ENCODE measurements at regions not wholly inside any gene's neighbourhood (a gene's known extent, or its start where the extent isn't known, plus 50 kb on each side); places are given as distances from the start of the nearest gene placed in this dataset.

DNA sequence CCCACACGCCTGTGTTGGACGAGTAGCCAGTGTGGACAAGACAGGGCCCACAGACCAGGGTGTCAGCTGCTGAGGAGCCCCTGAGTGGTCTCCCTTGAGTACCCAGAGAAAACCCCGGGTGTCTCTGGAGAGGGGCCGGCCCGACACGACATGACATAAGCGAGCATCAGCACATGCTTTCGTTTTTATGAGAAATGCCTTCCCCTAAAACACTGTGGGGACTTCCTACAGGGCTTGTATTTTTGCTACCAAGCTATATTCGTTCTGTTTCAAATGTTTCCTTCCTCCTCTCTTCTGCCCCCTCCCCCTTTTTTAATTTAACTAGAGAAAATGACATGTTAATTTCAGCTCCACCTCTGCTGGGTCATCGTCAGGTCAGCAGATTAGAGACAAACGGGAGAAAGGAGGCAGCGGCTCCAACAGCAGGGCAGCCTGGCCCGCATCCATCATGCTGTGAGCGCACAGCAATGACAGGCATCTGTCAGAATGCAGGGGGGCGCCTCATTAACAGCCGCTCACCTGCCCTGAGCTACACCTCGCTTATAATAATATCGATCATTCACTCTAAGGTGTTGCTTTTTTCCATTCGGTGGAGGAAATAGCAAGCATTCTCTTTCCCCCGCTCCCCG lies 286.2 kb downstream of the ZNF516 start:
- ATAC-seq, result no peak
- intact Hi-C loops (cut with DNase I), result no loop called here
- TF ChIP-seq, protein P1, sequence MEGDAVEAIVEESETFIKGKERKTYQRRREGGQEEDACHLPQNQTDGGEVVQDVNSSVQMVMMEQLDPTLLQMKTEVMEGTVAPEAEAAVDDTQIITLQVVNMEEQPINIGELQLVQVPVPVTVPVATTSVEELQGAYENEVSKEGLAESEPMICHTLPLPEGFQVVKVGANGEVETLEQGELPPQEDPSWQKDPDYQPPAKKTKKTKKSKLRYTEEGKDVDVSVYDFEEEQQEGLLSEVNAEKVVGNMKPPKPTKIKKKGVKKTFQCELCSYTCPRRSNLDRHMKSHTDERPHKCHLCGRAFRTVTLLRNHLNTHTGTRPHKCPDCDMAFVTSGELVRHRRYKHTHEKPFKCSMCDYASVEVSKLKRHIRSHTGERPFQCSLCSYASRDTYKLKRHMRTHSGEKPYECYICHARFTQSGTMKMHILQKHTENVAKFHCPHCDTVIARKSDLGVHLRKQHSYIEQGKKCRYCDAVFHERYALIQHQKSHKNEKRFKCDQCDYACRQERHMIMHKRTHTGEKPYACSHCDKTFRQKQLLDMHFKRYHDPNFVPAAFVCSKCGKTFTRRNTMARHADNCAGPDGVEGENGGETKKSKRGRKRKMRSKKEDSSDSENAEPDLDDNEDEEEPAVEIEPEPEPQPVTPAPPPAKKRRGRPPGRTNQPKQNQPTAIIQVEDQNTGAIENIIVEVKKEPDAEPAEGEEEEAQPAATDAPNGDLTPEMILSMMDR (IDR thresholded peaks at IDR 0.05), result no peak

GRCh38 chr18:76205906-76206305 lies 289.1 kb downstream of the ZNF516 start:
- no peak for DNase-seq
- H3K9me3 ChIP-seq, result no peaks in the 10 kb centered on the region
- intact Hi-C loops (cut with DNase I), result no loop called here
- TF ChIP-seq, protein P1 (IDR thresholded peaks at IDR 0.05), result no peak
- no peaks in the 10 kb centered on the region for H3K36me3 ChIP-seq
- H3K27ac ChIP-seq, result no peak overlapping the region
- no peak for ATAC-seq
- no peak overlapping the region for H3K4me3 ChIP-seq
- peaks cover 3 to 13% of the 10 kb centered on the region in 2 donors for H3K27me3 ChIP-seq
- H3K4me1 ChIP-seq, result no peaks in the 10 kb centered on the region

More for the DNA sequence above, 286.2 kb downstream of the ZNF516 start:
- no peaks in the 10 kb centered on the region for H3K4me1 ChIP-seq
- H3K27ac ChIP-seq, result no peak overlapping the region
- H3K4me3 ChIP-seq, result no peak overlapping the region
- H3K9me3 ChIP-seq, result no peaks in the 10 kb centered on the region
- peaks cover 3 to 13% of the 10 kb centered on the region in 2 donors for H3K27me3 ChIP-seq
- H3K36me3 ChIP-seq, result no peaks in the 10 kb centered on the region
- DNase-seq, result peak in 1 of 4 donors; percentile 3

DNA sequence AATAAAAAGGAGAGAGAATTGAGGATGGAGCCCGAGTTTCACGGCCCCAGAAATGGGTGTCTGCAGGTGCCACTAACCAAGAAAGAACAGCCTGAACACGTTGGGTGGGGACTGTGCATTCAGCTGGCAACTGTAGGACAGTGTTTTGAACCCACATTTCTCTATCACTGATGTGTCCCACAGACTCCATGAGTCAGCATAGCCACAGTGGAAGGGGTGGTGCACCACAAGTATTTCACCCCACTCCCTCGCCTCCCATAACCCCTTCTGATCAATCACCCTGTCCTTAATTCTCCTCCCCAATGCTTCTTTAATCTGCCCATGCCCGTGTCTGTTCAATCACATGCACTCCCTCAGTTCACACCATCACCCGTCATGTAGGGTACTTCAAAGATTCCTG lies 291.5 kb downstream of the ZNF516 start:
- H3K4me3 ChIP-seq, result no peak overlapping the region
- TF ChIP-seq, protein P1 (IDR thresholded peaks at IDR 0.05), result no peak

GRCh38 chr18:76202322-76202721 lies 292.7 kb downstream of the ZNF516 start:
- DNase-seq (no peak), ATAC-seq (no peak)
- intact Hi-C loops (cut with DNase I), result no loop called here

More for the DNA sequence above, 291.5 kb downstream of the ZNF516 start:
- H3K27ac ChIP-seq, result no peak overlapping the region
- no peaks in the 10 kb centered on the region for H3K36me3 ChIP-seq
- H3K9me3 ChIP-seq, result no peaks in the 10 kb centered on the region
- no peaks in the 10 kb centered on the region for H3K4me1 ChIP-seq
- no peak for ATAC-seq
- H3K27me3 ChIP-seq, result peaks cover 3 to 5% of the 10 kb centered on the region in 2 donors
- intact Hi-C loops (cut with DNase I), result no loop called here
- no peak for DNase-seq

DNA sequence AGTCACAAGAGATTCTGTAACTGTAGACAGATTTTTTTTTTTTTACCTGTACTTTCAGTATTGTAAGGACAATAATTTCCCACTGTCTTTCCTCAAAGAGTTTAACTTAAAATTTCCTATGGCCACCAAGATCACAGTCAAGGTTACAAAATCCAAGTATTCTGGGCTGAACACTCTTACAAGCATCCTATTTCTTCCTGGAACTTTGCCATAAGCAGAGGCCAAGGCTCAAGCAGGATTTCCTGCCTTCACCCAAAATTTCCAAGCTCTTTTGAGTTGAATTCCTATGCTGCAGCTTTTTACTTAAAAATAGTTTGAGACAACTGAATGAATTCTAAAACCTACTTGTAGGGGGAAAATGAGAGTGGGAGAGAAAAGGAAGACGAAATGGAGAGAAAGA lies 299.4 kb downstream of the ZNF516 start:
- intact Hi-C loops (cut with DNase I), result no loop called here
- TF ChIP-seq, protein P1 (IDR thresholded peaks at IDR 0.05), result no peak
- DNase-seq (no peak), ATAC-seq (no peak)
- Histone ChIP-seq H3K27me3 (no peaks in the 10 kb centered on the region), H3K9me3 (peaks cover 0 to 4% of the 10 kb centered on the region in 2 donors), H3K27ac (no peak overlapping the region), H3K36me3 (no peaks in the 10 kb centered on the region), H3K4me3 (no peak overlapping the region), H3K4me1 (no peaks in the 10 kb centered on the region)

More at GRCh38 chr18:76202322-76202721, 292.7 kb downstream of the ZNF516 start:
- H3K9me3 ChIP-seq, result no peaks in the 10 kb centered on the region
- H3K27ac ChIP-seq, result no peak overlapping the region
- TF ChIP-seq, protein P1 (IDR thresholded peaks at IDR 0.05), result no peak
- no peak overlapping the region for H3K4me3 ChIP-seq
- no peaks in the 10 kb centered on the region for H3K4me1 ChIP-seq
- no peaks in the 10 kb centered on the region for H3K36me3 ChIP-seq
- H3K27me3 ChIP-seq, result no peaks in the 10 kb centered on the region
